Breast epithelium (tissue), 3 donors: ENCODE measurements at regions not wholly inside any gene's neighbourhood (a gene's known extent, or its start where the extent isn't known, plus 50 kb on each side); places are given as distances from the start of the nearest gene placed in this dataset.

Experiments
- CTCF ChIP-seq, 3 donors: fragments of 450-650 bp; IDR thresholded peaks; one replicate each; pipeline ENCODE4 v1.5.1; 2016 to 2017; ENCODE audit warnings: antibody characterized with exemption in 3 of 3, mild to moderate bottlenecking in 3 of 3, moderate library complexity in 3 of 3
- POLR2A ChIP-seq: fragments of 450-650 bp; IDR thresholded peaks from one replicate; pipeline ENCODE4 v1.6.1; 2016; ENCODE audit warnings: antibody characterized with exemption, mild to moderate bottlenecking, moderate library complexity
- POLR2AphosphoS5 ChIP-seq, 3 donors: sonication (generic); formaldehyde crosslinking; IDR thresholded peaks; one replicate each; pipeline ENCODE4 v1.6.1; 2017; ENCODE audit warnings: antibody characterized with exemption in 3 of 3

GRCh38 chr16:86051368-86052114, 152.6 kb downstream of the IRF8 start:
- TF ChIP-seq CTCF (IDR thresholded peaks at IDR 0.05), result no peak
- no peak for TF ChIP-seq POLR2A
- TF ChIP-seq POLR2AphosphoS5 (IDR thresholded peaks at IDR 0.05), result no peak
